Hepatocyte (in vitro differentiated cells): ENCODE measurements at regions not wholly inside any gene's neighbourhood (a gene's known extent, or its start where the extent isn't known, plus 50 kb on each side); places are given as distances from the start of the nearest gene placed in this dataset.

Experiments used
- CTCF ChIP-seq: fragments of 200-600 bp; sonication (generic); IDR thresholded peaks from 2 replicates; pipeline ENCODE4 v1.5.1; 2016; ENCODE audit warnings: antibody characterized with exemption, mild to moderate bottlenecking; ENCODE audit not compliant: poor library complexity
- EZH2 ChIP-seq: fragments of 200-600 bp; sonication (generic); IDR thresholded peaks from 2 replicates; pipeline ENCODE4 v1.6.1; 2016; ENCODE audit warnings: antibody characterized with exemption, mild to moderate bottlenecking, borderline replicate concordance

GRCh38 chr1:170254371-170254770 lies 108.6 kb downstream of the NTMT2 start:
- TF ChIP-seq CTCF = no peak
- no peak for TF ChIP-seq EZH2
